Hepatocyte (in vitro differentiated cells): ENCODE measurements at regions not wholly inside any gene's neighbourhood (a gene's known extent, or its start where the extent isn't known, plus 50 kb on each side); places are given as distances from the start of the nearest gene placed in this dataset.
"Not testable (repeated sequence)": the region's sequence is repeated elsewhere in the genome, so short reads cannot be mapped to it uniquely, and the experiment has no call there.

Experiments used
- DNase-seq: peaks from one replicate; pipeline ENCODE4 v3.0.0-alpha.2; 2016; ENCODE audit warnings: low spot score
- H2AFZ ChIP-seq: fragments of 200-600 bp; sonication (generic); 2 replicates; pipeline ENCODE4 v1.6.0; 2016; ENCODE audit warnings: antibody characterized with exemption, mild to moderate bottlenecking
- H3K27ac ChIP-seq: fragments of 200-600 bp; sonication (generic); 2 replicates; pipeline ENCODE4 v1.5.1; 2016; ENCODE audit warnings: mild to moderate bottlenecking
- H3K27me3 ChIP-seq: fragments of 200-600 bp; sonication (generic); 2 replicates; pipeline ENCODE4 v1.6.1; 2016
- H3K36me3 ChIP-seq: fragments of 200-600 bp; sonication (generic); replicated peaks from 2 replicates; pipeline ENCODE4 v1.5.1; 2016; ENCODE audit warnings: low read depth; ENCODE audit not compliant: insufficient read depth
- H3K4me1 ChIP-seq: fragments of 200-600 bp; sonication (generic); 2 replicates; pipeline ENCODE4 v1.5.1; 2016; ENCODE audit warnings: mild to moderate bottlenecking, moderate library complexity; ENCODE audit not compliant: insufficient read depth
- H3K4me2 ChIP-seq: fragments of 200-600 bp; sonication (generic); 2 replicates; pipeline ENCODE4 v1.6.0; 2016
- H3K4me3 ChIP-seq: fragments of 200-600 bp; sonication (generic); 2 replicates; pipeline ENCODE4 v1.5.1; 2016; ENCODE audit warnings: mild to moderate bottlenecking
- H3K79me2 ChIP-seq: fragments of 200-600 bp; sonication (generic); 2 replicates; pipeline ENCODE4 v1.6.0; 2017; ENCODE audit warnings: mild to moderate bottlenecking
- H3K9me2 ChIP-seq: fragments of 200-600 bp; sonication (generic); replicated peaks from 2 replicates; pipeline ENCODE4 v1.6.0; 2017; ENCODE audit warnings: mild to moderate bottlenecking; ENCODE audit not compliant: insufficient read depth
- H3K9me3 ChIP-seq: fragments of 200-600 bp; sonication (generic); 2 replicates; pipeline ENCODE4 v1.5.1; 2016; ENCODE audit warnings: low read depth, mild to moderate bottlenecking
- H4K20me1 ChIP-seq: fragments of 200-600 bp; sonication (generic); 2 replicates; pipeline ENCODE4 v1.6.0; 2016; ENCODE audit warnings: mild to moderate bottlenecking; ENCODE audit not compliant: insufficient read depth, poor library complexity, severe bottlenecking
- CTCF ChIP-seq: fragments of 200-600 bp; sonication (generic); IDR thresholded peaks from 2 replicates; pipeline ENCODE4 v1.5.1; 2016; ENCODE audit warnings: antibody characterized with exemption, mild to moderate bottlenecking; ENCODE audit not compliant: poor library complexity
- EZH2 ChIP-seq: fragments of 200-600 bp; sonication (generic); IDR thresholded peaks from 2 replicates; pipeline ENCODE4 v1.6.1; 2016; ENCODE audit warnings: antibody characterized with exemption, mild to moderate bottlenecking, borderline replicate concordance
- EZH2phosphoT487 ChIP-seq: fragments of 200-600 bp; sonication (generic); IDR thresholded peaks from one replicate; pipeline ENCODE4 v1.6.1; 2018; ENCODE audit warnings: antibody characterized with exemption, mild to moderate bottlenecking, low read depth, moderate library complexity; ENCODE audit not compliant: unreplicated experiment, severe bottlenecking
- WGBS: methylation state at CpG from one replicate; pipeline ENCODE4 v1.1.6; 2016; ENCODE audit warnings: low lambda C conversion rate; ENCODE audit errors: missing lambda C conversion rate; 5-methylcytosine and 5-hydroxymethylcytosine counted together

- WGBS, result 61% methylated on average over 1 of the region's 1 CpG
- no peak overlapping the region for H2AFZ ChIP-seq
- no peak for TF ChIP-seq EZH2
- TF ChIP-seq CTCF, result no peak
- TF ChIP-seq EZH2phosphoT487, result no peak
These were observed 177.7 kb downstream of the ACTR3B start for GRCh38 chr7:152937282-152937681.

GRCh38 chr7:152946616-152947015 lies 187.1 kb downstream of the ACTR3B start:
- not testable (repeated sequence) for H3K27ac ChIP-seq, H4K20me1 ChIP-seq, H3K27me3 ChIP-seq, H3K4me3 ChIP-seq, H3K9me2 ChIP-seq, H3K4me2 ChIP-seq, H2AFZ ChIP-seq, H3K9me3 ChIP-seq, H3K4me1 ChIP-seq, H3K36me3 ChIP-seq, DNase-seq, H3K79me2 ChIP-seq
- WGBS, result 97% methylated on average over 2 of the region's 2 CpGs

More at GRCh38 chr7:152937282-152937681, 177.7 kb downstream of the ACTR3B start:
- DNase-seq, result no peak
- Histone ChIP-seq H3K27ac (no peak overlapping the region), H3K4me2 (no peak overlapping the region), H3K36me3 (no peaks in the 10 kb centered on the region), H3K27me3 (no peaks in the 10 kb centered on the region), H3K9me2 (no peaks in the 10 kb centered on the region), H4K20me1 (no peaks in the 10 kb centered on the region), H3K9me3 (no peaks in the 10 kb centered on the region), H3K79me2 (no peaks in the 10 kb centered on the region), H3K4me1 (no peaks in the 10 kb centered on the region), H3K4me3 (no peak overlapping the region)

GRCh38 chr7:152947686-152948085 lies 188.1 kb downstream of the ACTR3B start:
- Histone ChIP-seq H3K4me1 (no peaks in the 10 kb centered on the region), H3K36me3 (no peaks in the 10 kb centered on the region), H3K27me3 (no peaks in the 10 kb centered on the region), H3K9me2 (no peaks in the 10 kb centered on the region), H4K20me1 (no peaks in the 10 kb centered on the region), H3K9me3 (no peaks in the 10 kb centered on the region), H3K4me2 (no peak overlapping the region), H3K27ac (no peak overlapping the region), H3K79me2 (no peaks in the 10 kb centered on the region), H2AFZ (no peak overlapping the region), H3K4me3 (no peak overlapping the region)
- no peak for DNase-seq
- no peak for TF ChIP-seq EZH2phosphoT487
- no peak for TF ChIP-seq EZH2
- no peak for TF ChIP-seq CTCF
- 40% methylated on average over 1 of the region's 1 CpG for WGBS

- Histone ChIP-seq H3K4me2 (no peak overlapping the region), H3K36me3 (no peaks in the 10 kb centered on the region), H2AFZ (no peak overlapping the region), H3K4me1 (no peaks in the 10 kb centered on the region), H3K9me2 (no peaks in the 10 kb centered on the region), H4K20me1 (no peaks in the 10 kb centered on the region), H3K79me2 (no peaks in the 10 kb centered on the region), H3K27ac (no peak overlapping the region), H3K9me3 (no peaks in the 10 kb centered on the region), H3K27me3 (no peaks in the 10 kb centered on the region), H3K4me3 (no peak overlapping the region)
- TF ChIP-seq EZH2 (no peak), CTCF (no peak), EZH2phosphoT487 (no peak)
- no peak for DNase-seq
- 76% methylated on average over 3 of the region's 3 CpGs for WGBS
These were observed 189.7 kb downstream of the ACTR3B start for GRCh38 chr7:152949253-152949652.
